ENCODE measurements at regions not wholly inside any gene's neighbourhood (a gene's known extent, or its start where the extent isn't known, plus 50 kb on each side); places are given as distances from the start of the nearest gene placed in this dataset.
"Not testable (repeated sequence)": the region's sequence is repeated elsewhere in the genome, so short reads cannot be mapped to it uniquely, and the experiment has no call there.

DNA sequence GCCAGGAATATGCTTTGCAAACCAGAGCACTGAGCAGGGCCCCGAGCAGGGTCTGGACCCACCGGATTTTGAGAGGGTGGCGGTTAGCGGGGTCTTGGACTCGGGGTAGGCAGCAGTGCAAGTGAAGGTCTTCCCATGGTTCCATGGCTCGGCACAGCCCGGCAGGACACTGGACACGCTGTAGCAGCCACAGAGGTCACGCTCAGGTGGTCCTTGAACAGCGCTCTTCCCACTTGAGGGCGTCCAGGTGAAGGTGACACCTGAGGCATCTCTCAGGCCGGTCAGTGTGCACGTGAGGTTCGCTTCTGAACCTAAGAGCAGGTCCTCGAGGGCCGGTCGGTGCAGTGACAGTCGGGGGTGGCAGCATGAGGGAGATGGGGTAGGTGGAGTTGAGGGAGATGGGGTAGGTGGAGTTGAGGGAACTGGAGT is 181.4 kb downstream of the TMEM121 start:
- TF ChIP-seq POLR2A (IDR thresholded peaks at IDR 0.05); POLR2AphosphoS5 (IDR thresholded peaks at IDR 0.05; ENCODE audit: insufficient read depth in 1 of 2, low read depth in 1 of 2): not testable (repeated sequence)
- TF ChIP-seq, protein P1, sequence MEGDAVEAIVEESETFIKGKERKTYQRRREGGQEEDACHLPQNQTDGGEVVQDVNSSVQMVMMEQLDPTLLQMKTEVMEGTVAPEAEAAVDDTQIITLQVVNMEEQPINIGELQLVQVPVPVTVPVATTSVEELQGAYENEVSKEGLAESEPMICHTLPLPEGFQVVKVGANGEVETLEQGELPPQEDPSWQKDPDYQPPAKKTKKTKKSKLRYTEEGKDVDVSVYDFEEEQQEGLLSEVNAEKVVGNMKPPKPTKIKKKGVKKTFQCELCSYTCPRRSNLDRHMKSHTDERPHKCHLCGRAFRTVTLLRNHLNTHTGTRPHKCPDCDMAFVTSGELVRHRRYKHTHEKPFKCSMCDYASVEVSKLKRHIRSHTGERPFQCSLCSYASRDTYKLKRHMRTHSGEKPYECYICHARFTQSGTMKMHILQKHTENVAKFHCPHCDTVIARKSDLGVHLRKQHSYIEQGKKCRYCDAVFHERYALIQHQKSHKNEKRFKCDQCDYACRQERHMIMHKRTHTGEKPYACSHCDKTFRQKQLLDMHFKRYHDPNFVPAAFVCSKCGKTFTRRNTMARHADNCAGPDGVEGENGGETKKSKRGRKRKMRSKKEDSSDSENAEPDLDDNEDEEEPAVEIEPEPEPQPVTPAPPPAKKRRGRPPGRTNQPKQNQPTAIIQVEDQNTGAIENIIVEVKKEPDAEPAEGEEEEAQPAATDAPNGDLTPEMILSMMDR (IDR thresholded peaks at IDR 0.05): not testable (repeated sequence)
